ENCODE measurements at regions not wholly inside any gene's neighbourhood (a gene's known extent, or its start where the extent isn't known, plus 50 kb on each side); places are given as distances from the start of the nearest gene placed in this dataset.

DNA sequence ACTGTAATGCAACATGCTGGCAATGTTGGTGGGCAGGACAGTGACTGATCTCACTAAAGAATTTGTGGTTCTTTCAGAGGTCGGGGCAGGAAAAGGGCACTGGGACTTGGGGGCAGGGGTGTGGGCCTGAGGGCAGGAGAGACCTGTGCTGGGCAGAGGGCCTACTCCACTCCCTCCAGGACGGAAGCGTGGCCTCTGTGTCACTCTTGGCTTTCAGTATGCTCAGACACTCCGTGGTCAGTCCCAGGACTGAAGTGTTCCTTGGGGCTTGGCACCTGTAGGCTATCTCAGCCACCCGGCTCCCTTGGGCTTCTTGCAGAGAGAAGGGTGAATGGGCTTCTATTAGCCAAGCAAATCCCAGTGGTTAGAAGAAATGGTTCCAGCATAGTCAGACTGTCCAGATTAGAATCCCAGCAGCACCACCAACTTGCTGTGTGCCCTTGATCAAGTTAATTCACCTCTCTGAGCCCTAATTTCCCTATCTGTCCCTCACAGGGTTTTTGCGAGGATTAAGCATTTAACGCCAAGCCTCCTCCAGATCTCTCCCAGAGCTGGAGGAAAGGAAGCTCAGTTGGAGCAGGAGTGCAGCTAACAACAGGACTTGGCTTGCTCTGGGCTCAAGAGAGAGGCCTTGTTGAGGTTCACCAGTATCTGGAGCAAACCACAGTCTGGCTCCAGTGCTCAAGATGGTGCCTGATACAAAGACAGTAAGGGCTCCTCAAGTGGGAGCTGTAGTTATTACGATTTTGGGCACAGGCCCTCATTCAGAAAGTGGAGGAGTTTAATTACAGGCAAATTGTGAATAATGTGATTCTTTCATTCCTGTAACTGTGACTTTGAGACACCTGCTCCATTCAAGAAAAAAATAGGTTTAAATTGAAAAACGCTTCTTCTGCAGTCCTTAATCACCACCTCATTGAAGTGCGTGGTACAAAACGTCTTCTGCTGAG, 57.7 kb upstream of the LRP8 start:
- no peak for TF ChIP-seq ZFX (IDR thresholded peaks at IDR 0.05)
- TF ChIP-seq, protein P1, sequence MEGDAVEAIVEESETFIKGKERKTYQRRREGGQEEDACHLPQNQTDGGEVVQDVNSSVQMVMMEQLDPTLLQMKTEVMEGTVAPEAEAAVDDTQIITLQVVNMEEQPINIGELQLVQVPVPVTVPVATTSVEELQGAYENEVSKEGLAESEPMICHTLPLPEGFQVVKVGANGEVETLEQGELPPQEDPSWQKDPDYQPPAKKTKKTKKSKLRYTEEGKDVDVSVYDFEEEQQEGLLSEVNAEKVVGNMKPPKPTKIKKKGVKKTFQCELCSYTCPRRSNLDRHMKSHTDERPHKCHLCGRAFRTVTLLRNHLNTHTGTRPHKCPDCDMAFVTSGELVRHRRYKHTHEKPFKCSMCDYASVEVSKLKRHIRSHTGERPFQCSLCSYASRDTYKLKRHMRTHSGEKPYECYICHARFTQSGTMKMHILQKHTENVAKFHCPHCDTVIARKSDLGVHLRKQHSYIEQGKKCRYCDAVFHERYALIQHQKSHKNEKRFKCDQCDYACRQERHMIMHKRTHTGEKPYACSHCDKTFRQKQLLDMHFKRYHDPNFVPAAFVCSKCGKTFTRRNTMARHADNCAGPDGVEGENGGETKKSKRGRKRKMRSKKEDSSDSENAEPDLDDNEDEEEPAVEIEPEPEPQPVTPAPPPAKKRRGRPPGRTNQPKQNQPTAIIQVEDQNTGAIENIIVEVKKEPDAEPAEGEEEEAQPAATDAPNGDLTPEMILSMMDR (conservative IDR thresholded peaks at IDR 0.05), result no peak
- H3K27ac ChIP-seq, result no peak overlapping the region

DNA sequence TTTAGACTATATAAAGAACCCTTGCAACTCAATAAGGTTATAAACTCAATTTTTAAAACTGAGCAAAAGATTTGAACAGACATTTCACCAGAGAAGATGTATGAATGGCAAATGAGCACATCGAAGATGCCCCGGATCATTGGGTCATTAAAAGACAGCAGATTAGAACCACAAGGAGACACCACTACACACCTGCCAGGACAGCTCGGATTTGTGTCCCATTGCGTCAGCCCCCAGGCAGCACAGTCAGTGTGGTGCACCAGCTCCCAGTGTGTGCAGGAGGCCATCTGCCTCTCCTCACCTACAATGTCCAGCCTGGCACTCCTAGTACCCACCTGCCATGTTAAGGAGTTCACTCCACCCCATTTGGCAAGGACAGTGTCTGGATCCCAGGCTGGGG, 61.1 kb upstream of the LRP8 start:
- H3K27ac ChIP-seq, result no peak overlapping the region
- TF ChIP-seq, protein P1 (conservative IDR thresholded peaks at IDR 0.05), result no peak
- no peak for TF ChIP-seq ZFX (IDR thresholded peaks at IDR 0.05)

DNA sequence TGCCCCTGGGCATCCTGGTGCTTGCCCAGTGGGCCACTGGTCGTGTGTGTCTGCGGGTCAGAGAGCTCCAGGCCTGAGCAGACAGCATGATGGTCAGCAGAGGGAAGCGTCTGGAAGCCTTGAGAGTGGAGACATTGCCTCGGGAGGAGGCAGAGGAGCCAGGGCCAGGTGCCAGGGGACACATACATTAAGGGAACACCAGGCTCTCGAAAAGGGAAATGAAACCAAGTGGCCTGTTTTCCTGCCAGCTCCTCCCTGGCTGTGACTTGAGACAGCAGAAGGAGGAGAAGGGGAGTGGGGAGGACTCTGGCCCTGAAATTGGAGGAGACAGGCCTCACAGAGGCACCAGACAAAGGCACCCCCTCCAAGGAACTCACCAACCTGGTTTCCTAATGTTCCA, 62.4 kb upstream of the LRP8 start:
- TF ChIP-seq, protein P1 (conservative IDR thresholded peaks at IDR 0.05), result no peak
- no peak for TF ChIP-seq ZFX (IDR thresholded peaks at IDR 0.05)
- no peak overlapping the region; the same call in 1 of the 2 replicates for H3K27ac ChIP-seq

DNA sequence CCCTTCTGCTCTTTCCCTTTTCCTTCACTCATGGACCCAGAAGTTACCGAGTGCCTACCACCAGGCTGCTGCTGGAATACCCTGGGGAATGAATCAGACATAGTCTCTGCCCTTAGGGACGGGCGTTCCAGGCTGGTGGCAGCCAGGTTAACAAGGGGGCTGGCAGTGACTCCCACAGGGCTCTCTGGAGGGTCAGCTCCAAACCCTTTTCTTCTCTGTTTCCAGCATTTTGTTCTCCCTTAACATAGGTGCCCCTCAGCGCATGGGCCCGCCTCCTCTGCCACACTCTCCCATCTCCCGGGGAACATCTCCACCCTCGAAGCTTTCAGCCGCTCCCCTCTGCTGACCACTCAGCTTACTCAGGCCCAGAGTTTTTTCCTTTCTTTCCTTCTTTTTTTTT, 62.9 kb upstream of the LRP8 start:
- TF ChIP-seq, protein P1 (conservative IDR thresholded peaks at IDR 0.05), result no peak
- no peak overlapping the region for H3K27ac ChIP-seq

DNA sequence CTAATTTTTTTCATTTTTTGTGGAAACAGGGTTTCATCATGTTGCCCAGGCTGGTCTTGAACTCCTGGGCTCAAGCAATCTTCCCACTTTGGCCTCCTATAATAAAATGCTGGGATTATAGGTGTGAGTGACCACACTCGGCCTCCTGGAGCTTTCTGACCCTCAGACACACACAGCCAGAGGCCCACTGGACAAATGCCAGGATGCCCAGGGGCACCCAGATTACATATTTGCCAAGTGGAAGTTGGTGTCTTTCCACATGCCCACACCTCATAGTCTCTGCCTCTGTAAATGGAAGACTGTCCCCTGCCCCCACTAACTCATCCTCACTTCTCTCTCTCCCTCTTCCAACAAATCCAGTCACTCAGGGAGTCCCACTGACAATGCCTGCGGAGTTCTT, 63.4 kb upstream of the LRP8 start:
- H3K27ac ChIP-seq, result no peak overlapping the region
- no peak for TF ChIP-seq ZFX (IDR thresholded peaks at IDR 0.05)
- TF ChIP-seq, protein P1 (conservative IDR thresholded peaks at IDR 0.05), result no peak

DNA sequence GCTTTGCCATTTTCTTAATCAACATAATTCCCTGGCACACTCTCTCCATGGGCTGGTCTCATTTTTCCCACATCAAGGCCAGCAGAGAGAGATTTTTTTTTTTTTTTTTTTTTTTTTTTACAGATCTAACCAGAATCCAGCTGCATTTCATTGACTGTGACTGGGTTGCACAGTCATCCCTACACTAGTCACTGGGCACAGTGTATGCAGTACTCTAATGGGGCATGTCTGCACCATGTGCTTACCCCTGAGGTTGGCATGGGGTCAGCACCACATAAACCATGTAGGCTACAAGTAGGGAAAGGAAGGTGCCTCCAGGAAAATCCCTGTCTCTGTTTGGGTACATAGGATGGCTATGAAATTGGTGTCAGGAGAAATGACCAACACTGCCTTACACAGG, 64.1 kb upstream of the LRP8 start:
- H3K27ac ChIP-seq, result no peak overlapping the region
- TF ChIP-seq ZFX (IDR thresholded peaks at IDR 0.05), result no peak
- TF ChIP-seq, protein P1 (conservative IDR thresholded peaks at IDR 0.05), result no peak

DNA sequence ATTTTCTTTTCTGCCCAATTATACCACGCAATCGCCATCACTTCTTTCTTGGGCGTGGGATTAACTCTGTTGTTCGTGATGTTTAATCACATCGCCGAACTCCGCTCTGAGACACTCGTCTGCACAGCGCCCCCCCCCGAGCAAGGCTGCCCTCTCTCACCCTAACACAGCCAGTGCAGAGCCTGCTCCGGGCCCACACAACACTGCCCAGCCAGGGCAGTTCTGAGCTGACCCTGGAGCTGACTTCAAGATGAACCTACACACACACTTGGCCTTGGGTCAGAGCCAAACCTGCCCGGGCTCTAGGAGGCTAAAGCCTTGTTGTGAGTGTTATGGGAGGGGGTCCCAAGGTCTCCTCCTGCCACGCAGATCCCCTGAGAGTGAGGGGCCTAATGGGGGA, 64.6 kb upstream of the LRP8 start:
- TF ChIP-seq, protein P1 (conservative IDR thresholded peaks at IDR 0.05), result no peak
- TF ChIP-seq ZFX (IDR thresholded peaks at IDR 0.05), result no peak
- no peak overlapping the region for H3K27ac ChIP-seq
